Neuronal stem cell (in vitro differentiated cells): ENCODE measurements at regions not wholly inside any gene's neighbourhood (a gene's known extent, or its start where the extent isn't known, plus 50 kb on each side); places are given as distances from the start of the nearest gene placed in this dataset.

Experiments
- DNase-seq: peaks from one replicate; pipeline ENCODE4 v3.0.0-alpha.2; 2013; ENCODE audit warnings: low spot score
- H2AFZ ChIP-seq: one replicate; pipeline ENCODE4 v1.6.1; 2013; ENCODE audit warnings: mild to moderate bottlenecking, low read length, inconsistent platforms
- H2AK5ac ChIP-seq: 2 replicates; pipeline ENCODE4 v1.6.1; 2013; ENCODE audit warnings: low read depth, mild to moderate bottlenecking, inconsistent platforms, low read length, moderate library complexity, mixed read lengths
- H2BK120ac ChIP-seq: 2 replicates; pipeline ENCODE4 v1.6.1; 2013; ENCODE audit warnings: low read depth, mild to moderate bottlenecking, inconsistent platforms, low read length, moderate library complexity, mixed read lengths
- H2BK12ac ChIP-seq: one replicate; pipeline ENCODE4 v1.6.1; 2013; ENCODE audit warnings: low read length, inconsistent platforms
- H2BK15ac ChIP-seq: 2 replicates; pipeline ENCODE4 v1.6.1; 2013; ENCODE audit warnings: mild to moderate bottlenecking, low read length, inconsistent platforms, mixed read lengths
- H2BK5ac ChIP-seq: one replicate; pipeline ENCODE4 v1.6.1; 2013; ENCODE audit warnings: inconsistent platforms, mild to moderate bottlenecking, low read length, moderate library complexity
- H3K14ac ChIP-seq: one replicate; pipeline ENCODE4 v1.6.1; 2013; ENCODE audit warnings: low read length, inconsistent platforms
- H3K18ac ChIP-seq: 2 replicates; pipeline ENCODE4 v1.6.1; 2013; ENCODE audit warnings: low read length, inconsistent platforms
- H3K23ac ChIP-seq: 2 replicates; pipeline ENCODE4 v1.6.1; 2013; ENCODE audit warnings: low read depth, mild to moderate bottlenecking, mixed read lengths, low read length, inconsistent platforms; ENCODE audit not compliant: poor library complexity
- H3K27ac ChIP-seq: replicated peaks from 3 replicates; pipeline ENCODE4 v1.5.1; 2013; ENCODE audit warnings: low read length, inconsistent platforms
- H3K27me3 ChIP-seq, 3 experiments: 2 replicates each; pipeline ENCODE4 v1.6.1; 2013; ENCODE audit warnings: low read length in 3 of 3, mild to moderate bottlenecking in 2 of 3, inconsistent platforms in 1 of 3, low read depth in 1 of 3, mixed read lengths in 1 of 3, moderate library complexity in 1 of 3; ENCODE audit not compliant: control insufficient read depth in 3 of 3, insufficient read depth in 3 of 3
- H3K36me3 ChIP-seq, 2 donors: replicated peaks in 1 of 2; 2 replicates each; pipeline ENCODE4 v1.6.1; 2013; ENCODE audit warnings: low read length in 2 of 2; ENCODE audit not compliant: control insufficient read depth in 2 of 2, insufficient read depth in 2 of 2
- H3K4ac ChIP-seq: 2 replicates; pipeline ENCODE4 v1.6.1; 2013; ENCODE audit warnings: inconsistent platforms, mild to moderate bottlenecking, low read length, moderate library complexity
- H3K4me1 ChIP-seq, 2 donors: 1 replicate in 1 of 2; 2 replicates in 1 of 2; pipeline ENCODE4 v1.6.1; 2013; ENCODE audit warnings: low read length in 2 of 2, low read depth in 1 of 2; ENCODE audit not compliant: control insufficient read depth in 2 of 2, insufficient read depth in 1 of 2
- H3K4me2 ChIP-seq: one replicate; pipeline ENCODE4 v1.6.1; 2013; ENCODE audit warnings: mild to moderate bottlenecking, low read length, inconsistent platforms; ENCODE audit not compliant: insufficient read depth, poor library complexity, severe bottlenecking
- H3K4me3 ChIP-seq, 2 donors: 2 replicates each; pipeline ENCODE4 v1.5.1; 2013; ENCODE audit warnings: low read length in 2 of 2, mild to moderate bottlenecking in 2 of 2, inconsistent platforms in 1 of 2, moderate library complexity in 1 of 2
- H3K79me1 ChIP-seq: one replicate; pipeline ENCODE4 v1.6.1; 2013; ENCODE audit warnings: low read depth, mild to moderate bottlenecking, inconsistent platforms, low read length, moderate library complexity
- H3K9ac ChIP-seq: one replicate; pipeline ENCODE4 v1.6.1; 2013; ENCODE audit warnings: mild to moderate bottlenecking, low read depth, low read length, inconsistent platforms; ENCODE audit not compliant: poor library complexity
- H3K9me3 ChIP-seq, 2 donors: replicated peaks in 1 of 2; 2 replicates each; pipeline versions ENCODE3 to v1.6.1; 2013; ENCODE audit warnings: low read length in 2 of 2, mild to moderate bottlenecking in 2 of 2, inconsistent platforms in 1 of 2, low read depth in 1 of 2, mixed read lengths in 1 of 2, moderate library complexity in 1 of 2; ENCODE audit not compliant: control insufficient read depth in 2 of 2, insufficient read depth in 1 of 2
- H4K8ac ChIP-seq: one replicate; pipeline ENCODE4 v1.6.1; 2013; ENCODE audit warnings: low read depth, mild to moderate bottlenecking, inconsistent platforms, low read length, moderate library complexity
- H4K91ac ChIP-seq: one replicate; pipeline ENCODE4 v1.6.1; 2013; ENCODE audit warnings: low read length, low read depth, mild to moderate bottlenecking, inconsistent platforms; ENCODE audit not compliant: poor library complexity
- WGBS, 2 donors: extraction: QIAGEN DNeasy Blood & Tissue Kit; methylation state at CpG; one replicate each; pipeline ENCODE4 v1.1.7; 2013; ENCODE audit warnings: missing lambda C conversion rate in 2 of 2, mixed read lengths in 1 of 2; ENCODE audit not compliant: insufficient read length in 2 of 2, insufficient replicate concordance in 1 of 2; ENCODE audit errors: extremely low coverage in 2 of 2; 5-methylcytosine and 5-hydroxymethylcytosine counted together

GRCh38 chr6:56766139-56766805 lies 123.6 kb upstream of the DST start:
- Histone ChIP-seq H2BK12ac (no peak overlapping the region), H4K8ac (no peak overlapping the region), H3K36me3 (no peaks in the 10 kb centered on the region), H4K91ac (no peak overlapping the region), H3K9me3 (peaks cover 0 to 3% of the 10 kb centered on the region in 2 donors), H3K4me2 (no peak overlapping the region), H2AK5ac (no peak overlapping the region), H3K4me3 (no peak overlapping the region), H2BK15ac (no peak overlapping the region), H3K23ac (no peak overlapping the region), H3K27ac (no peak overlapping the region), H2BK120ac (no peak overlapping the region), H3K9ac (no peak overlapping the region), H3K14ac (no peak overlapping the region), H2BK5ac (no peak overlapping the region), H3K18ac (no peak overlapping the region), H2AFZ (no peak overlapping the region), H3K4ac (no peak overlapping the region), H3K4me1 (no peaks in the 10 kb centered on the region), H3K79me1 (peaks cover 3% of the 10 kb centered on the region), H3K27me3 (no peaks in the 10 kb centered on the region)
- DNase-seq, result no peak
- WGBS, 2 donors, result no CpG with 5 or more reads among the region's 14 CpGs

GRCh38 chr6:56765494-56765893 lies 122.8 kb upstream of the DST start:
- DNase-seq, result no peak
- Histone ChIP-seq H3K27ac (no peak overlapping the region), H3K4me2 (no peak overlapping the region), H3K4me1 (no peaks in the 10 kb centered on the region), H3K36me3 (no peaks in the 10 kb centered on the region), H2AK5ac (no peak overlapping the region), H2AFZ (no peak overlapping the region), H3K9me3 (peaks cover 0 to 3% of the 10 kb centered on the region in 2 donors), H3K4me3 (no peak overlapping the region), H3K23ac (no peak overlapping the region), H3K14ac (no peak overlapping the region), H3K27me3 (no peaks in the 10 kb centered on the region), H2BK12ac (no peak overlapping the region), H4K8ac (no peak overlapping the region), H3K9ac (no peak overlapping the region), H2BK15ac (no peak overlapping the region), H3K79me1 (peaks cover 3% of the 10 kb centered on the region), H3K4ac (no peak overlapping the region), H3K18ac (no peak overlapping the region), H2BK120ac (no peak overlapping the region), H2BK5ac (no peak overlapping the region), H4K91ac (no peak overlapping the region)
- WGBS, 2 donors, result no CpG with 5 or more reads among the region's 2 CpGs

DNA sequence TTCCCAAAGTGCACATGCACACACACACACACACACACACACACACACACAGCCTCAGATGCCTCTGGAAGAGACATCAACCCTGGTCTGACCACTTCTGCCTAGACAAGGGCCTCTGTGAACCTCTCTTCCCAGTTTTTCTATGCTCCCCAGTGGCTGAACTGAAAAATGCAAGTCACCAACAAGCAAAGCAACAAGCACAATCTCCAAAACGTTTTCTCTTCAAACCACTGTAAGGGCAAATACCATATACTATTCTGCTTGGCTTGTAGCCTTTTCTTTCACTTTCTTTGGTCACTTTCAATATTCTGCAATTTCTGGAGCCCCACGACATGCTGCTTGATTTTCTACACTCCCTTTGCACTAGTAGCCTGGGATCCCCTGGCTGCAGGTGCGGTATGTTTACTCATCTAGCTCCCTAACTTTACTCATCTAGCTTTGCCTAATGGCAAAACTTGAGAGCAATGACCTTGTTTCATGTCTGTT lies 121.4 kb upstream of the DST start:
- Histone ChIP-seq H2AK5ac (no peak overlapping the region), H3K79me1 (peaks cover 3% of the 10 kb centered on the region), H4K8ac (no peak overlapping the region), H3K27me3 (no peaks in the 10 kb centered on the region), H3K9ac (no peak overlapping the region), H3K9me3 (peaks cover 0 to 3% of the 10 kb centered on the region in 2 donors), H4K91ac (no peak overlapping the region), H3K14ac (no peak overlapping the region), H2BK15ac (no peak overlapping the region), H3K4ac (no peak overlapping the region), H3K27ac (no peak overlapping the region), H2BK12ac (no peak overlapping the region), H2AFZ (no peak overlapping the region), H3K23ac (no peak overlapping the region), H3K4me1 (peaks cover 0 to 4% of the 10 kb centered on the region in 2 donors), H2BK120ac (no peak overlapping the region), H3K36me3 (no peaks in the 10 kb centered on the region), H2BK5ac (no peak overlapping the region), H3K18ac (no peak overlapping the region), H3K4me2 (no peak overlapping the region), H3K4me3 (no peak overlapping the region)
- no CpG with 5 or more reads among the region's 3 CpGs for WGBS, 2 donors
- no peak for DNase-seq

DNA sequence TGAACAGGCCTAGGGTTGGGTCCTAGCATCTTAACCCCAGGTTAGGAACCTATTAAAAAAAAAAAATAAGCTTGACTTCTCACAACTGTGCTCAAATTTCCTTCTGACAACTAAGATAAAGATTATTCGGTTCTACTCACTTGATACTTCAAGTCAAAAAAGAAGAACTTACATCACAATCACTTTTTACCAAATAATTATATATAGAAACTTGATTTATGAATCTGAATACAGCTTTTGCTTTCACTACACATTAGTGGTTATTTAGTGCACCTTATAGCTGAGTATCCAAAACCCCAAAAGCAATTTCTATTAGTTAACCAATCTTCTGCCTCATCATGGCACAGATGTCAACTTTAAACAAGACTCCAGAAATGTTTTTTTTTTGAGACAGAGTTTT lies 119.0 kb upstream of the DST start:
- no CpG with 5 or more reads among the region's 1 CpG for WGBS, 2 donors

More for the DNA sequence above, 119.0 kb upstream of the DST start:
- Histone ChIP-seq H3K18ac (no peak overlapping the region), H2BK12ac (no peak overlapping the region), H3K27ac (no peak overlapping the region), H4K91ac (no peak overlapping the region), H3K4me3 (no peak overlapping the region), H3K14ac (no peak overlapping the region), H2BK15ac (no peak overlapping the region), H3K4me2 (no peak overlapping the region), H3K23ac (no peak overlapping the region), H3K27me3 (no peaks in the 10 kb centered on the region), H3K4me1 (peaks cover 7 to 19% of the 10 kb centered on the region in 2 donors), H3K9ac (no peak overlapping the region), H2BK5ac (no peak overlapping the region), H4K8ac (no peak overlapping the region), H3K4ac (no peak overlapping the region), H2AFZ (no peak overlapping the region), H3K9me3 (no peaks in the 10 kb centered on the region), H3K79me1 (peaks cover 8% of the 10 kb centered on the region), H3K36me3 (no peaks in the 10 kb centered on the region), H2BK120ac (no peak overlapping the region), H2AK5ac (no peak overlapping the region)
- DNase-seq, result no peak
